ENCODE measurements at regions not wholly inside any gene's neighbourhood (a gene's known extent, or its start where the extent isn't known, plus 50 kb on each side); places are given as distances from the start of the nearest gene placed in this dataset.

GRCh38 chr21:38067086-38067739 is 151.0 kb upstream of the KCNJ6 start:
- Histone ChIP-seq H3K27me3 (ENCODE audit: control insufficient read depth, insufficient read depth, low read length) (peaks cover 6% of the 10 kb centered on the region), H3K36me3 (ENCODE audit: control insufficient read depth, insufficient read depth, low read length) (no peaks in the 10 kb centered on the region), H2AFZ (replicated peaks; ENCODE audit: low read length, poor library complexity) (no peak overlapping the region), H3K4me1 (ENCODE audit: control insufficient read depth, insufficient read depth, low read length) (no peaks in the 10 kb centered on the region), H3K9me1 (ENCODE audit: insufficient read depth, low read length) (no peaks in the 10 kb centered on the region), H4K5ac (ENCODE audit: low read depth, low read length) (no peak overlapping the region), H4K20me1 (ENCODE audit: insufficient read depth, low read length) (no peaks in the 10 kb centered on the region), H3K4ac (ENCODE audit: low read depth, low read length) (no peak overlapping the region), H3K9me3 (ENCODE audit: control insufficient read depth, insufficient read depth, low read length) (no peaks in the 10 kb centered on the region), H3K18ac (ENCODE audit: low read depth, low read length) (no peak overlapping the region), H3K4me2 (ENCODE audit: low read depth, low read length) (no peak overlapping the region), H3K23ac (ENCODE audit: low read depth, low read length) (no peak overlapping the region), H3K79me1 (ENCODE audit: low read depth in 1 of 2, low read length in 2 of 2) (no peaks in the 10 kb centered on the region), H3K9ac (ENCODE audit: low read depth, low read length) (no peak overlapping the region), H3K56ac (ENCODE audit: extremely low read depth, insufficient read depth, low read length) (no peak overlapping the region), H2BK20ac (ENCODE audit: low read depth, low read length) (no peak overlapping the region), H4K91ac (ENCODE audit: insufficient read depth, low read depth, low read length) (no peak overlapping the region), H2AK5ac (ENCODE audit: low read depth, low read length) (no peak overlapping the region), H3K14ac (replicated peaks; ENCODE audit: low read depth, low read length) (no peak overlapping the region), H4K8ac (ENCODE audit: low read depth in 2 of 2, low read length in 2 of 2) (no peak overlapping the region), H2BK120ac (ENCODE audit: low read depth, low read length) (no peak overlapping the region), H3K27ac (ENCODE audit: insufficient read depth, low read length) (no peak overlapping the region), H2AK9ac (replicated peaks; ENCODE audit: low read depth, low read length, poor library complexity) (no peak overlapping the region), H2BK15ac (ENCODE audit: low read depth, low read length) (no peak overlapping the region), H2BK5ac (ENCODE audit: low read depth, low read length, poor library complexity, severe bottlenecking) (no peak overlapping the region), H3K4me3 (ENCODE audit: insufficient read depth, low read depth, low read length) (no peak overlapping the region)
- dilution Hi-C loops (cut with HindIII; ENCODE audit: low sequenced_read_pairs, unreplicated experiment) (no loop called here), intact Hi-C loops (cut with micrococcal nuclease) (no loop called here), in situ Hi-C loops (cut with MboI; ENCODE audit: low sequenced_read_pairs) (no loop called here)
- CTCF ChIA-PET: no interaction called here
- WGBS, 2 experiments (ENCODE audit: extremely low coverage in 2 of 2, insufficient read length in 1 of 2): no CpG with 5 or more reads among the region's 3 CpGs
- DNase-seq (no peak), ATAC-seq (ENCODE audit: low read depth) (no peak)
- TF ChIP-seq ELK1 (IDR thresholded peaks at IDR 0.05; ENCODE audit: borderline replicate concordance, low read depth, low read length) (no peak), BHLHE40 (IDR thresholded peaks at IDR 0.05; ENCODE audit: low read depth, low read length) (no peak), CTCF (conservative IDR thresholded peaks at IDR 0.05; ENCODE audit: low read depth, low read length) (no peak), CEBPB (IDR thresholded peaks at IDR 0.05; ENCODE audit: low read depth, low read length) (no peak), FOS (IDR thresholded peaks at IDR 0.05; ENCODE audit: low read depth, low read length) (no peak), POLR2A (IDR thresholded peaks at IDR 0.05; ENCODE audit: low read depth, low read length) (no peak), MXI1 (IDR thresholded peaks at IDR 0.05; ENCODE audit: borderline replicate concordance, low read depth, low read length) (no peak), RAD21 (IDR thresholded peaks at IDR 0.05; ENCODE audit: low read length) (no peak), NFE2L2 (IDR thresholded peaks at IDR 0.05; ENCODE audit: low read depth, low read length) (no peak), MAZ (IDR thresholded peaks at IDR 0.05; ENCODE audit: borderline replicate concordance, low read depth, low read length) (no peak), RFX5 (IDR thresholded peaks at IDR 0.05; ENCODE audit: low read depth, low read length) (no peak), CHD1 (IDR thresholded peaks at IDR 0.05; ENCODE audit: low read depth, low read length) (no peak), MAFK (IDR thresholded peaks at IDR 0.05; ENCODE audit: low read depth, low read length) (no peak), SMC3 (IDR thresholded peaks at IDR 0.05; ENCODE audit: low read depth, low read length) (no peak), USF2 (IDR thresholded peaks at IDR 0.05; ENCODE audit: low read depth, low read length) (no peak), RCOR1 (IDR thresholded peaks at IDR 0.05; ENCODE audit: insufficient replicate concordance, low read length) (no peak)
- BruUV-seq (replicated peaks): no TSS peak
- POLR2A ChIA-PET (ENCODE audit: unreplicated experiment): no interaction called here

Data from IMR-90 (cell line).